HL-60 (cell line): ENCODE measurements at regions not wholly inside any gene's neighbourhood (a gene's known extent, or its start where the extent isn't known, plus 50 kb on each side); places are given as distances from the start of the nearest gene placed in this dataset.

Experiments used
- CTCF ChIP-seq: IDR thresholded peaks from one replicate; pipeline ENCODE4 v1.5.1; 2011; ENCODE audit warnings: low read length, control low read depth, inconsistent platforms; ENCODE audit not compliant: insufficient read depth
- GABPA ChIP-seq: IDR thresholded peaks from 2 replicates; pipeline ENCODE4 v1.6.1; 2012; ENCODE audit warnings: low read depth
- POLR2AphosphoS5 ChIP-seq: IDR thresholded peaks from 2 replicates; pipeline ENCODE4 v1.6.1; 2012; ENCODE audit warnings: low read depth

- no peak for TF ChIP-seq CTCF
- no peak for TF ChIP-seq POLR2AphosphoS5
- TF ChIP-seq GABPA, result no peak
Measured at GRCh38 chr6:19142275-19142674, 694.9 kb upstream of the ID4 start.
